ENCODE measurements at regions not wholly inside any gene's neighbourhood (a gene's known extent, or its start where the extent isn't known, plus 50 kb on each side); places are given as distances from the start of the nearest gene placed in this dataset.

GRCh38 chr4:169337510-169337909 is 66.8 kb upstream of the SH3RF1 start:
- H3K9me3 ChIP-seq: no peaks in the 10 kb centered on the region
- 100% methylated on average over 1 of the region's 1 CpG for WGBS, 2 donors
- H3K4me3 ChIP-seq: no peak overlapping the region
- TF ChIP-seq, protein P1, sequence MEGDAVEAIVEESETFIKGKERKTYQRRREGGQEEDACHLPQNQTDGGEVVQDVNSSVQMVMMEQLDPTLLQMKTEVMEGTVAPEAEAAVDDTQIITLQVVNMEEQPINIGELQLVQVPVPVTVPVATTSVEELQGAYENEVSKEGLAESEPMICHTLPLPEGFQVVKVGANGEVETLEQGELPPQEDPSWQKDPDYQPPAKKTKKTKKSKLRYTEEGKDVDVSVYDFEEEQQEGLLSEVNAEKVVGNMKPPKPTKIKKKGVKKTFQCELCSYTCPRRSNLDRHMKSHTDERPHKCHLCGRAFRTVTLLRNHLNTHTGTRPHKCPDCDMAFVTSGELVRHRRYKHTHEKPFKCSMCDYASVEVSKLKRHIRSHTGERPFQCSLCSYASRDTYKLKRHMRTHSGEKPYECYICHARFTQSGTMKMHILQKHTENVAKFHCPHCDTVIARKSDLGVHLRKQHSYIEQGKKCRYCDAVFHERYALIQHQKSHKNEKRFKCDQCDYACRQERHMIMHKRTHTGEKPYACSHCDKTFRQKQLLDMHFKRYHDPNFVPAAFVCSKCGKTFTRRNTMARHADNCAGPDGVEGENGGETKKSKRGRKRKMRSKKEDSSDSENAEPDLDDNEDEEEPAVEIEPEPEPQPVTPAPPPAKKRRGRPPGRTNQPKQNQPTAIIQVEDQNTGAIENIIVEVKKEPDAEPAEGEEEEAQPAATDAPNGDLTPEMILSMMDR (IDR thresholded peaks at IDR 0.05): no peak
- TF ChIP-seq POLR2A (IDR thresholded peaks at IDR 0.05): no peak
- intact Hi-C loops (cut with DNase I): no loop called here
- H3K36me3 ChIP-seq: no peaks in the 10 kb centered on the region
- no peak for DNase-seq
- H3K4me1 ChIP-seq: peaks cover 0 to 12% (median 4%) of the 10 kb centered on the region in 3 donors
- no peak overlapping the region for H3K27ac ChIP-seq
- H3K27me3 ChIP-seq: no peaks in the 10 kb centered on the region

DNA sequence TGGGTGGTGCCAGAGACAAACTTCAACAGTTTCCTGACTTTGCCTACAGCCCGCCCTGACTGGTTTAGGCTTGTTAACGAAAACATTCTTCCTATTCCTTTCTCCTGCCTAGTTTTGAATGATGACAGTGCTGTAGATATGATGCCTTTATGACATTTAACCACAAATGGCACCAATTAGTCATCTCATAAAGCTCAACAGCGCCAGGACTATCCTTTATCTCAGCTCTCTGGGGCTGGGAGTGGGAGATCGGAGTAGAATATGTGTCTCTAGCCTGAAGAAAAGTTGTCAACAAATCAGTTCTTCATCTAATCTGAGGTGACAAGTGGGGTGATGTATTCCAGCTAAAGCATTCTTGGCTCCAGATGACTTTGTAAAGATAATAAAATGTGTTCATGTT is 64.6 kb upstream of the SH3RF1 start:
- H3K36me3 ChIP-seq: no peaks in the 10 kb centered on the region
- H3K4me1 ChIP-seq: peaks cover 0 to 12% (median 4%) of the 10 kb centered on the region in 3 donors
- no peak for DNase-seq
- H3K27me3 ChIP-seq: no peaks in the 10 kb centered on the region
- H3K4me3 ChIP-seq: peak overlapping the region in 1 of 4 donors; percentile 5
- intact Hi-C loops (cut with DNase I): no loop called here
- 27 to 54% methylated on average over 4 of the region's 4 CpGs for whole genome bisulfite sequencing, 2 donors
- peak overlapping the region in 2 of 4 donors; percentile 1 to 6 for H3K27ac ChIP-seq
- H3K9me3 ChIP-seq: no peaks in the 10 kb centered on the region
- TF ChIP-seq, protein P1 (IDR thresholded peaks at IDR 0.05): no peak
- TF ChIP-seq POLR2A (IDR thresholded peaks at IDR 0.05): no peak

DNA sequence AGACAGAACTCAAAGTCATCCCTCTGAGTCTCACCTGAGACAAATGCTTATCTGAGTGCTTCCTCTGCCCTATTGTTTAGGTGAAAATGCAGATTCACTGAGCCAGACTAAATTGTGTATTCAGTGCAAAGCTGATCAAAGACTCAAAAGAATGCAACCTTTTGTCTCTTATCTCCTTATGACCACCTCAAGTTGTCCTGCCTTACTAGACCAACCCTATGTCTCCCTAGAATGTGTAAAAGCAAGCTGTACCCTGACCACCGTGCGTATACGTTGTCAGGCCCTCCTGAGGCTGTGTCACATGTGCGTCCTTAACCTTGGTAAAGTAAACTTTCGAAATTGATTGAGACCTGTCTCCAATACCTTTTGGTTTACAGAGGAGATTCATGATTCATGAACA is 63.6 kb upstream of the SH3RF1 start:
- 60 to 82% methylated on average over 5 of the region's 5 CpGs for WGBS, 2 donors
- H3K9me3 ChIP-seq: no peaks in the 10 kb centered on the region
- DNase-seq: no peak
- no peaks in the 10 kb centered on the region for H3K36me3 ChIP-seq
- H3K4me1 ChIP-seq: peaks cover 0 to 12% (median 4%) of the 10 kb centered on the region in 3 donors
- TF ChIP-seq, protein P1 (IDR thresholded peaks at IDR 0.05): no peak
- no peak for TF ChIP-seq POLR2A (IDR thresholded peaks at IDR 0.05)
- no peaks in the 10 kb centered on the region for H3K27me3 ChIP-seq
- no peak overlapping the region for H3K4me3 ChIP-seq
- H3K27ac ChIP-seq: peak overlapping the region in 1 of 4 donors; percentile 1
- intact Hi-C loops (cut with DNase I): no loop called here

DNA sequence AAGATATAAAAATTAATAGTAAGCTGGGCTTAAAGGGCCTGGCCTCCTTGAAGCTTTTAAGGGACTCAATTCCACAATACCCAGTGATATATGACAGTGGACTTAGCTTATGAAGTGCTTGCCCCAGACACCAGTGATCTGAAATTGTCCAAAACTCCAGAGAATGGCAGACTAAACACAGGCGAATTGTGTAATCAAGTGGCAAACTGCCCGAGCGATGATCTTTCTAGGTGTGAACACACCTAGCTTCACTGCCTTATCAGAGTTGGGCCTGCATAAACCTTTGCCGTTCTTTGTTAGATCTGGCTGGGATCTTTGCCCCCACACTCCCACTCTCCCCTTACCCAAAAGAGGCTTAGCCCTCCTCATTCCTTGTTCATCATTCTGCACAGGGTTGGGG is 62.5 kb upstream of the SH3RF1 start:
- Histone ChIP-seq H3K4me1 (peaks cover 0 to 12% (median 4%) of the 10 kb centered on the region in 3 donors), H3K36me3 (no peaks in the 10 kb centered on the region), H3K4me3 (no peak overlapping the region), H3K27ac (no peak overlapping the region), H3K27me3 (no peaks in the 10 kb centered on the region), H3K9me3 (no peaks in the 10 kb centered on the region)
- intact Hi-C loops (cut with DNase I): no loop called here
- no peak for TF ChIP-seq POLR2A (IDR thresholded peaks at IDR 0.05)
- TF ChIP-seq, protein P1 (IDR thresholded peaks at IDR 0.05): no peak
- 85 to 89% methylated on average over 4 of the region's 4 CpGs for WGBS, 2 donors
- DNase-seq: no peak

- WGBS, 2 donors: 93 to 95% methylated on average over 2 of the region's 2 CpGs
- no peak overlapping the region for H3K4me3 ChIP-seq
- TF ChIP-seq, protein P1 (IDR thresholded peaks at IDR 0.05): no peak
- TF ChIP-seq POLR2A (IDR thresholded peaks at IDR 0.05): no peak
- H3K4me1 ChIP-seq: peaks cover 0 to 12% (median 4%) of the 10 kb centered on the region in 3 donors
- H3K9me3 ChIP-seq: no peaks in the 10 kb centered on the region
- intact Hi-C loops (cut with DNase I): no loop called here
- H3K27me3 ChIP-seq: no peaks in the 10 kb centered on the region
- no peak for DNase-seq
- no peak overlapping the region for H3K27ac ChIP-seq
- no peaks in the 10 kb centered on the region for H3K36me3 ChIP-seq
Measured at GRCh38 chr4:169332583-169332982, 61.8 kb upstream of the SH3RF1 start.
